WI38 (cell line): ENCODE measurements at regions not wholly inside any gene's neighbourhood (a gene's known extent, or its start where the extent isn't known, plus 50 kb on each side); places are given as distances from the start of the nearest gene placed in this dataset.

Source experiments
- H3K4me3 ChIP-seq: 2 replicates; pipeline ENCODE4 v1.5.1; 2011; ENCODE audit warnings: low read depth, mild to moderate bottlenecking, control low read depth, low read length
- TF ChIP-seq, protein P1 (sequence below): IDR thresholded peaks from 2 replicates; pipeline ENCODE4 v1.5.1; 2012; ENCODE audit warnings: low read depth, mild to moderate bottlenecking, control low read depth, low read length

DNA sequence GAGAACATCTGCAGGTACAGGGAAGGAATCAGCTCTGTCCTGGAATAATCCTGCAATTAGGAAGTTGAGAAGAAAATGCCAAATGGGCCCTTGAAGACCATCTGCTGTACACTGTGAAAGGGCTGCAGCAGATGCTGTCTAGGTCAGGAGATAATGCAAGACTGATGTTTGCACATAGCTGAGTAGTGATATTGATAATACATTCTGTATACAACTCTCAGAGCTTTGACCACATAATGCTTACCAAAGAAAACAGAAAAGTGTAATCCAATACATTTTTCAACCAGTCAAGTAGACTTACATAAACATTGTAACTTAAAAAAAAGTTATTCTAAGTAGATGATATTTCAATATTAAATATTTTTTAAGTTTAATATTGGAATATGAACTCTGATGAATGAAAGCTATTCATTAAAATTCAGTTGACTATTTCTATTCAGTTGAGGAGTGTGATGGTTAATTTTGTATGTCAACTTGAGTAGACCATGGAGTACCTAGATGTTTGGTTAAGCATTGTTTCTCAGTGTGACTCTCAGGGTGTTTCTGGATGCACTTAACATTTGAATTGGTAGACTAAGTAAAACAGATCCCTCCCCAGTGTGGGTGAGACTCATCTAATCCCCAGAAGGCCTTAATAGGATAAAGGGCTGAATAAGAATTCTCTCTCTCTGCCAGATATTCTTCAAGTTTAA, 380.1 kb upstream of the PRR16 start:
- TF ChIP-seq, protein P1, sequence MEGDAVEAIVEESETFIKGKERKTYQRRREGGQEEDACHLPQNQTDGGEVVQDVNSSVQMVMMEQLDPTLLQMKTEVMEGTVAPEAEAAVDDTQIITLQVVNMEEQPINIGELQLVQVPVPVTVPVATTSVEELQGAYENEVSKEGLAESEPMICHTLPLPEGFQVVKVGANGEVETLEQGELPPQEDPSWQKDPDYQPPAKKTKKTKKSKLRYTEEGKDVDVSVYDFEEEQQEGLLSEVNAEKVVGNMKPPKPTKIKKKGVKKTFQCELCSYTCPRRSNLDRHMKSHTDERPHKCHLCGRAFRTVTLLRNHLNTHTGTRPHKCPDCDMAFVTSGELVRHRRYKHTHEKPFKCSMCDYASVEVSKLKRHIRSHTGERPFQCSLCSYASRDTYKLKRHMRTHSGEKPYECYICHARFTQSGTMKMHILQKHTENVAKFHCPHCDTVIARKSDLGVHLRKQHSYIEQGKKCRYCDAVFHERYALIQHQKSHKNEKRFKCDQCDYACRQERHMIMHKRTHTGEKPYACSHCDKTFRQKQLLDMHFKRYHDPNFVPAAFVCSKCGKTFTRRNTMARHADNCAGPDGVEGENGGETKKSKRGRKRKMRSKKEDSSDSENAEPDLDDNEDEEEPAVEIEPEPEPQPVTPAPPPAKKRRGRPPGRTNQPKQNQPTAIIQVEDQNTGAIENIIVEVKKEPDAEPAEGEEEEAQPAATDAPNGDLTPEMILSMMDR, result no peak

DNA sequence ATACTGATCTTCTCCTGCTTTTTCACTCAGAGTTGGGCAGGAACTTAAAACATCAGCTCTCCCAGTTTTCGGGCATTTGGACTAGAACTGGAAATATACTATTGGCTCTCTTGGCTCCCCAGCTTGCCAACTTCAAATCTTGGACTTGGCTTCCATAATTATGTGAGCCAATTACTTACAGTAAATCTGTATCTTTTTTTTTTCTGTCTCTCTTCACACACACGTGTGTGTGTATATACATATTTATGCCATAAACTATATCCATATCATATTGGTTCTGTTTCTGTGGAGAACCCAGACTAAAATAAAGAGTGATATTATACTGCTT, 379.6 kb upstream of the PRR16 start:
- TF ChIP-seq, protein P1, result no peak
- H3K4me3 ChIP-seq, result no peak overlapping the region

More for the DNA sequence above, 380.1 kb upstream of the PRR16 start:
- no peak overlapping the region for H3K4me3 ChIP-seq

DNA sequence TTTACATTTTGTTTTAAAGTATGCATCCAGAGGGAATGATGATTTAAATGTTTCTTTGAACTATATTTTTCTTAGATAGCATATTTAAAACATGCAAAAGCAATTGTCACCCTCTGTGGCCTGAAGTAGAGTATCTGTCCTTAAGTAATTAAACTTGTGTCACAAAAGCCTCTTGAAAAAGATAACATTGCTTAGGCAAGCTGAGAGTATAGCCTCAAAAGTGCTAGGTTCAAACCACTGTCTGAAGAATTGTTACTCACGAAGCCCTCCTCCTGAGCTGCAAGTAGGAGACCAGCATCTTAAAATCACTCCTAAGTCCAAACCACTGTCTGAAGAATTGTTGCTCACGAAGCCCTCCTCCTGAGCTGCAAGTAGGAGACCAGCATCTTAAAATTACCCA, 378.0 kb upstream of the PRR16 start:
- TF ChIP-seq, protein P1, result no peak
- no peak overlapping the region for H3K4me3 ChIP-seq

DNA sequence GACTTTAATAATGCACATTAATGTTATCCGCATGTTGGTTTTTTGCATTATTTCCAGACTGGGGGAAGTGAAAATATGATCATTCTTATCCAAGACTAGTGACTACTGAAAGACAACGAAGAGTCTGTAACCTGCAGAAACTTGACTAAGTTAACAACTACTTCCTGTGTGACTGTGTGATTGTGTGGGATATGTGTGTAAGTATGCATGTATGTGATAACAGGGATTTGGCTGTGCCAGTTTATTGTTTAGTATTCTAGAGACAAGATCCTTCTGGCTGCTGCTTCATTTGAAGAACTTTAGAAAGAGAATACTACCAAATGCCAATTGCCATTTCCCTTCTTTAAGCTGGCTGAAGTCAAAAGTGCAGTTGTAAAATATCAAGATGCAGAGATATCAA, 375.7 kb upstream of the PRR16 start:
- TF ChIP-seq, protein P1, result no peak
- H3K4me3 ChIP-seq, result no peak overlapping the region

DNA sequence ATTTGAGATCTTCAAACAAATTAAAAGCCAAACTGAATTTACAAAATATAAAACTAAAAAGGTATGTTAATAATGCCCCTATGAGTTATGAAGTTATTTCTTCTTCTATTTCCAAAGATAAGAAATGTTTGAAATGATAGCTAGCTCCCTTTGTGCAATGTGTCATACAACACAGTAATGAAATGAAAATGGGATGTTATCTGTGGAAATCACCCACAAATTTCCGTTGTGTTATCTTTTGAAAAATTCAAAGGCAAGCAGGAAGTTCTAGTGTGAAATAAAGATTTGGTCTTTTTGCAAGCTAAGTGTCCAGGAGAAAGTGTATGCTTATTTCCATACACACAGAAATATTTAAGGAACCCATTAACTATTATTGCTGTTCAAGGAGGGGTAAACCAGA, 375.3 kb upstream of the PRR16 start:
- H3K4me3 ChIP-seq, result no peak overlapping the region
- TF ChIP-seq, protein P1, result no peak

DNA sequence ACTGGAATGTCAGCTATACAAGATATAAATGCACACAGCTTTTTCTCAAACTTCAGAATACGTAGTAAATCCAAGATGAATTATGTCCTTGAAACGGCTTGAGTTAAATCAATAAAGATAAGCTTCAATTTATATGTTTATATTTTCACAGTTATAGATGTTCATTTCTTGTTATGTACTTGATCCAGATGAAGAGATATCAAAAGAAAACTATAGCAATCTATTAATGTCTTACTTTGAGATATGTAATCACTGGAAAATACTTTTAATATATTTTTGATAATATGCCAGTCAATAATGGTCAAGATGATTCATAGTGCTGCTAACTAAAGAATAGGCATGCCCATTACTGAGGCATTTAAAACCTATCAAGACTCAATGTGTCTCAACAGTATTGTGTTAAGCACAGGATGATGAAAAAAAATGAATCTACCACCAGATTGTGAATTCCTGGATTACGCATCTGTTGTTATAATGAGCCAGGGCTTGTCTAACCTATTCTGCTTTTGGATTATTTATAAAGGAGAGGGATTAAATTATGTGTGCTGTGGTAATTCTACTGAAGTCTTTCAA, 372.6 kb upstream of the PRR16 start:
- no peak overlapping the region for H3K4me3 ChIP-seq
- TF ChIP-seq, protein P1, result no peak

DNA sequence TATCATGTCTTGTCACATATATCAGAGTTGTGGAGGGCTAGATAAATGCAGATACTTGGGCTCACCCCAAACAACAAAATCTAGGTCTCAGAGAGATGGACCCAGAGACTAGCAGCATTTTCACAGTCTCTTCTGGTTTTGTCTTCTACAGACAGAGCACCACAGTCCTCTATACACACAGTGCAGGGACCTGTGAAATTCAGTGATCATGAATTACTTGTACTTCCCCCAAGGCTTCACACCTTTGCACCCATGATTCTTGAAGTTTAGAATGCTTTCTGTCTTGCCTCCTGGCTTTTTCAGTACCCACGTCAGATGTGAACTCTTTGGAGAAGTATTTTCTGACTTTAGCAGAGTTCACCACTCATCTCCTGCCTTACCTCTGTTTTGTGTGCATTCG, 371.5 kb upstream of the PRR16 start:
- H3K4me3 ChIP-seq, result no peak overlapping the region
- TF ChIP-seq, protein P1, result no peak
